Urinary bladder (tissue), 3 donors: ENCODE measurements at regions not wholly inside any gene's neighbourhood (a gene's known extent, or its start where the extent isn't known, plus 50 kb on each side); places are given as distances from the start of the nearest gene placed in this dataset.
A peak's percentile ranks its signal among the peaks of the same experiment; 100 is the strongest.
"Not testable (repeated sequence)": the region's sequence is repeated elsewhere in the genome, so short reads cannot be mapped to it uniquely, and the experiment has no call there.

ENCODE experiments used
- DNase-seq: peaks from one replicate; pipeline ENCODE4 v3.0.0-alpha.2; 2015; ENCODE audit errors: extremely low spot score
- H3K27ac ChIP-seq: one replicate; pipeline ENCODE4 v1.5.1; 2013; ENCODE audit warnings: low read depth, mild to moderate bottlenecking, moderate library complexity
- H3K36me3 ChIP-seq: one replicate; pipeline ENCODE4 v1.6.1; 2013; ENCODE audit warnings: mild to moderate bottlenecking, moderate library complexity; ENCODE audit not compliant: insufficient read depth
- H3K4me1 ChIP-seq: one replicate; pipeline ENCODE4 v1.6.1; 2013; ENCODE audit warnings: mild to moderate bottlenecking, moderate library complexity; ENCODE audit not compliant: insufficient read depth
- H3K4me3 ChIP-seq: one replicate; pipeline ENCODE4 v1.5.1; 2013; ENCODE audit warnings: low read depth, low read length
- WGBS: extraction: QIAGEN DNeasy Blood & Tissue Kit; methylation state at CpG from one replicate; pipeline ENCODE4 v1.1.7; 2013; 5-methylcytosine and 5-hydroxymethylcytosine counted together
- donor health status: healthy with polysubstance abuse.
- donor health status: healthy.

- H3K36me3 ChIP-seq, DNase-seq, H3K4me1 ChIP-seq, H3K4me3 ChIP-seq, H3K27ac ChIP-seq: not testable (repeated sequence)
- 92% methylated on average over 9 of the region's 9 CpGs for WGBS
Observed at GRCh38 chr10:76815505-76815904, 822.1 kb downstream of the KCNMA1 start.

GRCh38 chr10:76811430-76811829 is 826.2 kb downstream of the KCNMA1 start:
- no peaks in the 10 kb centered on the region for H3K4me1 ChIP-seq

GRCh38 chr10:76788452-76788811 is 849.2 kb downstream of the KCNMA1 start:
- H3K4me3 ChIP-seq: no peak overlapping the region
- no peak overlapping the region for H3K27ac ChIP-seq
- DNase-seq: no peak
- 68% methylated on average over 4 of the region's 4 CpGs for WGBS
- no peaks in the 10 kb centered on the region for H3K4me1 ChIP-seq
- no peaks in the 10 kb centered on the region for H3K36me3 ChIP-seq

More at GRCh38 chr10:76811430-76811829, 826.2 kb downstream of the KCNMA1 start:
- no peak overlapping the region for H3K27ac ChIP-seq
- H3K4me3 ChIP-seq: no peak overlapping the region
- no peaks in the 10 kb centered on the region for H3K36me3 ChIP-seq
- DNase-seq: no peak

- H3K4me3 ChIP-seq: no peak overlapping the region
- H3K36me3 ChIP-seq: no peaks in the 10 kb centered on the region
- WGBS: 89% methylated on average over 3 of the region's 3 CpGs
- no peak for DNase-seq
- H3K27ac ChIP-seq: no peak overlapping the region
- no peaks in the 10 kb centered on the region for H3K4me1 ChIP-seq
Observed at GRCh38 chr10:76787746-76788451, 849.7 kb downstream of the KCNMA1 start.

- H3K27ac ChIP-seq: no peak overlapping the region
- DNase-seq: no peak
- WGBS: 85% methylated on average over 4 of the region's 4 CpGs
- no peaks in the 10 kb centered on the region for H3K36me3 ChIP-seq
- no peak overlapping the region for H3K4me3 ChIP-seq
- no peaks in the 10 kb centered on the region for H3K4me1 ChIP-seq
Observed at GRCh38 chr10:76786504-76787072, 851.0 kb downstream of the KCNMA1 start.

- no peak for DNase-seq
- Histone ChIP-seq H3K27ac (no peak overlapping the region), H3K4me3 (no peak overlapping the region), H3K36me3 (no peaks in the 10 kb centered on the region), H3K4me1 (no peaks in the 10 kb centered on the region)
- 83% methylated on average over 1 of the region's 1 CpG for WGBS
Observed at GRCh38 chr10:76784076-76784475, 853.5 kb downstream of the KCNMA1 start.

- H3K27ac ChIP-seq: no peak overlapping the region
- no peaks in the 10 kb centered on the region for H3K4me1 ChIP-seq
- no peak overlapping the region for H3K4me3 ChIP-seq
- WGBS: 34% methylated on average over 6 of the region's 6 CpGs
- peak; percentile 25 for DNase-seq
- H3K36me3 ChIP-seq: no peaks in the 10 kb centered on the region
Observed at GRCh38 chr10:76779796-76780301, 857.8 kb downstream of the KCNMA1 start.

- 47% methylated on average over 10 of the region's 10 CpGs for WGBS
Observed at GRCh38 chr10:76778914-76779795, 858.5 kb downstream of the KCNMA1 start.

GRCh38 chr10:76774987-76775603 is 862.5 kb downstream of the KCNMA1 start:
- H3K4me1 ChIP-seq: no peaks in the 10 kb centered on the region
- H3K36me3 ChIP-seq: no peaks in the 10 kb centered on the region
- DNase-seq: no peak
- no peak overlapping the region for H3K4me3 ChIP-seq
- H3K27ac ChIP-seq: no peak overlapping the region
- 83% methylated on average over 4 of the region's 4 CpGs for WGBS

More at GRCh38 chr10:76778914-76779795, 858.5 kb downstream of the KCNMA1 start:
- DNase-seq: peak; percentile 15
- Histone ChIP-seq H3K4me1 (no peaks in the 10 kb centered on the region), H3K4me3 (no peak overlapping the region), H3K27ac (no peak overlapping the region), H3K36me3 (no peaks in the 10 kb centered on the region)

GRCh38 chr10:76769582-76769981 is 868.0 kb downstream of the KCNMA1 start:
- no peaks in the 10 kb centered on the region for H3K36me3 ChIP-seq
- H3K4me3 ChIP-seq: no peak overlapping the region
- no peak overlapping the region for H3K27ac ChIP-seq
- no peak for DNase-seq
- H3K4me1 ChIP-seq: no peaks in the 10 kb centered on the region

GRCh38 chr10:76769161-76769560 is 868.4 kb downstream of the KCNMA1 start:
- H3K36me3 ChIP-seq: no peaks in the 10 kb centered on the region
- H3K4me1 ChIP-seq: no peaks in the 10 kb centered on the region
- no peak overlapping the region for H3K27ac ChIP-seq
- no peak overlapping the region for H3K4me3 ChIP-seq
- DNase-seq: no peak
- 73% methylated on average over 2 of the region's 2 CpGs for WGBS

GRCh38 chr10:76766682-76767081 is 870.9 kb downstream of the KCNMA1 start:
- WGBS: 86% methylated on average over 7 of the region's 7 CpGs
- H3K4me1 ChIP-seq: no peaks in the 10 kb centered on the region
- H3K27ac ChIP-seq: no peak overlapping the region
- DNase-seq: no peak
- H3K4me3 ChIP-seq: no peak overlapping the region
- H3K36me3 ChIP-seq: no peaks in the 10 kb centered on the region

- 86% methylated on average over 3 of the region's 3 CpGs for WGBS
- H3K36me3 ChIP-seq, DNase-seq, H3K4me1 ChIP-seq, H3K4me3 ChIP-seq, H3K27ac ChIP-seq: not testable (repeated sequence)
Observed at GRCh38 chr10:76764921-76765320, 872.7 kb downstream of the KCNMA1 start.
